ENCODE measurements at regions not wholly inside any gene's neighbourhood (a gene's known extent, or its start where the extent isn't known, plus 50 kb on each side); places are given as distances from the start of the nearest gene placed in this dataset.

DNA sequence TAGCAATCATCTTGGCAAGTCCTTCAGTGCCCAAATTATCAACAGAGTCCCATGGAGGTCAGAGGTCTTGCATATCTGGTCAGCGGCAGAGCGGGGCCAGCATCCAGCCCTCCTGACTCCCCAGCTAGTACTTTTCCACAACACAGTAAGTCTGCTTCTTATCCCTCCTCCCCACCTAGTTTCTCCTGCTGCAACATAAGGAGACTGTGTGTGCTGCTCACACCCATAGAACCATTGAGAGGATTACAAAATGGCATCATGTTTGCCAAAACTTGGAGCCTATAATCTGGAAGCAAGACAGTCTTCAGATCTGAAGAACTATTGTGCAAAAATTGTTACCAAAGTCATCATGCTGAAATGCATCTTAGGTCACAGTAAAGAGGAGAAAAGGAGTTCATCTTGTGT lies 125.8 kb upstream of the ZNF366 start:
- no peaks in the 10 kb centered on the region for H3K4me1 ChIP-seq (ENCODE audit: insufficient read depth, low read length, poor library complexity, severe bottlenecking)
- BruUV-seq (replicated peaks), result no TSS peak
- H3K9me3 ChIP-seq (ENCODE audit: low read depth, low read length, poor library complexity, severe bottlenecking), result no peaks in the 10 kb centered on the region
- no peaks in the 10 kb centered on the region for H3K36me3 ChIP-seq (ENCODE audit: insufficient read depth, low read length, poor library complexity, severe bottlenecking)
- ChIA-PET CTCF (no interaction called here), POLR2A (ENCODE audit: low non-redundant PET) (no interaction called here)
- no peak overlapping the region for H3K27ac ChIP-seq (ENCODE audit: low read depth, low read length, poor library complexity, severe bottlenecking)
- no peak for DNase-seq (ENCODE audit: low spot score)
- intact Hi-C loops (cut with micrococcal nuclease; ENCODE audit: unreplicated experiment), result no loop called here
- TF ChIP-seq EZH2 (IDR thresholded peaks at IDR 0.05; ENCODE audit: borderline replicate concordance, low read depth, low read length, poor library complexity, severe bottlenecking), result no peak
- TF ChIP-seq, protein P1, sequence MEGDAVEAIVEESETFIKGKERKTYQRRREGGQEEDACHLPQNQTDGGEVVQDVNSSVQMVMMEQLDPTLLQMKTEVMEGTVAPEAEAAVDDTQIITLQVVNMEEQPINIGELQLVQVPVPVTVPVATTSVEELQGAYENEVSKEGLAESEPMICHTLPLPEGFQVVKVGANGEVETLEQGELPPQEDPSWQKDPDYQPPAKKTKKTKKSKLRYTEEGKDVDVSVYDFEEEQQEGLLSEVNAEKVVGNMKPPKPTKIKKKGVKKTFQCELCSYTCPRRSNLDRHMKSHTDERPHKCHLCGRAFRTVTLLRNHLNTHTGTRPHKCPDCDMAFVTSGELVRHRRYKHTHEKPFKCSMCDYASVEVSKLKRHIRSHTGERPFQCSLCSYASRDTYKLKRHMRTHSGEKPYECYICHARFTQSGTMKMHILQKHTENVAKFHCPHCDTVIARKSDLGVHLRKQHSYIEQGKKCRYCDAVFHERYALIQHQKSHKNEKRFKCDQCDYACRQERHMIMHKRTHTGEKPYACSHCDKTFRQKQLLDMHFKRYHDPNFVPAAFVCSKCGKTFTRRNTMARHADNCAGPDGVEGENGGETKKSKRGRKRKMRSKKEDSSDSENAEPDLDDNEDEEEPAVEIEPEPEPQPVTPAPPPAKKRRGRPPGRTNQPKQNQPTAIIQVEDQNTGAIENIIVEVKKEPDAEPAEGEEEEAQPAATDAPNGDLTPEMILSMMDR (conservative IDR thresholded peaks at IDR 0.05; ENCODE audit: low read depth, low read length), result no peak
- no peaks in the 10 kb centered on the region for H3K27me3 ChIP-seq (replicated peaks; ENCODE audit: insufficient read depth, low read depth, low read length, poor library complexity)
- H3K4me3 ChIP-seq (ENCODE audit: low read depth, low read length, poor library complexity, severe bottlenecking), result no peak overlapping the region

DNA sequence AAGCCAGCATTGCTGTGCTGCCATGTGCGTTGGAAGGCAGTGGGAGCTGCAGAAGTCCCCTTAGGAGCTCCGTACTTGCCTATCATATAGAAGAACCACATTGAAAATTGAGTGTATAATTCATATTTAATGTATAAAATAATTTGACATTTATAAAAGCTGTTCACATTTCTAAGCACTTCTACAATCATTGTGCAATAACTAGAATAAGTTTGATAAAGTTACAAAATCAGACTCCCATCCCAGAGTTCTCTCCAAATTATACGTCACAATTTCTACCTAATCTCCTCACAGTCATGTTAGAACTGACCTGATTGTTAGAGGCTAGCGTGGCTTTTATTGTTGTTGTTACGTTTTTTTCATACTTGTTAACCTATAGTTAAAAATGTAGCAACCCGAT lies 123.5 kb upstream of the ZNF366 start:
- Histone ChIP-seq H3K27me3 (replicated peaks; ENCODE audit: insufficient read depth, low read depth, low read length, poor library complexity) (no peaks in the 10 kb centered on the region), H3K36me3 (ENCODE audit: insufficient read depth, low read length, poor library complexity, severe bottlenecking) (no peaks in the 10 kb centered on the region), H3K27ac (ENCODE audit: low read depth, low read length, poor library complexity, severe bottlenecking) (no peak overlapping the region), H3K4me3 (ENCODE audit: low read depth, low read length, poor library complexity, severe bottlenecking) (no peak overlapping the region), H3K9me3 (ENCODE audit: low read depth, low read length, poor library complexity, severe bottlenecking) (no peaks in the 10 kb centered on the region), H3K4me1 (ENCODE audit: insufficient read depth, low read length, poor library complexity, severe bottlenecking) (no peaks in the 10 kb centered on the region)
- DNase-seq (ENCODE audit: low spot score), result no peak
- POLR2A ChIA-PET (ENCODE audit: low non-redundant PET), result no interaction called here
- CTCF ChIA-PET, result no interaction called here
- intact Hi-C loops (cut with micrococcal nuclease; ENCODE audit: unreplicated experiment), result no loop called here
- no TSS peak for BruUV-seq (replicated peaks)
- TF ChIP-seq, protein P1 (conservative IDR thresholded peaks at IDR 0.05; ENCODE audit: low read depth, low read length), result no peak
- TF ChIP-seq EZH2 (IDR thresholded peaks at IDR 0.05; ENCODE audit: borderline replicate concordance, low read depth, low read length, poor library complexity, severe bottlenecking), result no peak

DNA sequence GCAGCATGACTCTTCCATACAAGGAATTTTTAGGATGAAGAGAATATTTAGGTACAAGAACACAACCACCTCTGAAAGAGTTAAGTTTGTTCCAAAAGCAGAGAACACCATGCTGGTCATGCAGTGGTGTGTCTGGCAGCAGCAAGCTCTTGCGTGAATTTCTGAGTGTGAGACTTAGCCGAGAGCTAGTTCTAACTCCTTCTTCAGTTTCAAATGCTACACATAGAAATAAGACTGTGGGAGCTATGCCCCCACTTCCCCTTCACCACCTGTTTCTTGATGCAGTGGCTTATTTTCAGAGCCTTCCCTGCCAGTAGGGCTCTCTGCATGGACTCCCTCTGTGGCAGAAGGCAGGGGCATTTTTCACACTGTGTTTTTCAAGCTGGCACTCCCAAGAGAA lies 122.9 kb upstream of the ZNF366 start:
- POLR2A ChIA-PET (ENCODE audit: low non-redundant PET), result no interaction called here
- CTCF ChIA-PET, result no interaction called here

More for the DNA sequence above, 122.9 kb upstream of the ZNF366 start:
- no peaks in the 10 kb centered on the region for H3K36me3 ChIP-seq (ENCODE audit: insufficient read depth, low read length, poor library complexity, severe bottlenecking)
- intact Hi-C loops (cut with micrococcal nuclease; ENCODE audit: unreplicated experiment), result no loop called here
- TF ChIP-seq, protein P1 (conservative IDR thresholded peaks at IDR 0.05; ENCODE audit: low read depth, low read length), result no peak
- no peak for TF ChIP-seq EZH2 (IDR thresholded peaks at IDR 0.05; ENCODE audit: borderline replicate concordance, low read depth, low read length, poor library complexity, severe bottlenecking)
- H3K4me1 ChIP-seq (ENCODE audit: insufficient read depth, low read length, poor library complexity, severe bottlenecking), result no peaks in the 10 kb centered on the region
- no peak overlapping the region for H3K4me3 ChIP-seq (ENCODE audit: low read depth, low read length, poor library complexity, severe bottlenecking)
- H3K9me3 ChIP-seq (ENCODE audit: low read depth, low read length, poor library complexity, severe bottlenecking), result no peaks in the 10 kb centered on the region
- no peak overlapping the region for H3K27ac ChIP-seq (ENCODE audit: low read depth, low read length, poor library complexity, severe bottlenecking)
- no peaks in the 10 kb centered on the region for H3K27me3 ChIP-seq (replicated peaks; ENCODE audit: insufficient read depth, low read depth, low read length, poor library complexity)
- no TSS peak for BruUV-seq (replicated peaks)
- no peak for DNase-seq (ENCODE audit: low spot score)
